ENCODE measurements at regions not wholly inside any gene's neighbourhood (a gene's known extent, or its start where the extent isn't known, plus 50 kb on each side); places are given as distances from the start of the nearest gene placed in this dataset.

DNA sequence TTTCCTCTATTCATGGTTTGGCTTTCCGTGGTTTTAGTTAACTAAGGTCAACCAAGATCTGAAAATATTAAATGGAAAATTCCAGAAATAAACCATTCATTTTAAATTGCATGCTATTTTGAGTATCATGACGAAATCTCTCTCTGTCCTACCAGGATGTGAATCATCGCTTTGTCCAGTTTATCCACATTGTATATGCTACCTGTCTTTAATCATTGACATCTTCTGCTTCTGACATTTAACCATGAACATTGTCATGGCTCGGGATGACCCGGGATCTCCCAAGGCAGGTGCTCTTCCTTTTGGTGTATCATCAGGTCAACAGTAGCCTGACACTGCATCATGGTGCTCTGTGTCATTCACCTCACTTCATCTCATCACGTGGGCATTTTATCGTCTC is 125.5 kb upstream of the HNRNPU start:
- no peak for TF ChIP-seq POLR2A (IDR thresholded peaks at IDR 0.05; ENCODE audit: low read depth, low read length)
- TF ChIP-seq POLR2AphosphoS5 (IDR thresholded peaks at IDR 0.05; ENCODE audit: low read depth, low read length) = no peak
